H1 (cell line): ENCODE measurements at regions not wholly inside any gene's neighbourhood (a gene's known extent, or its start where the extent isn't known, plus 50 kb on each side); places are given as distances from the start of the nearest gene placed in this dataset.

Experiments used
- CTCF ChIA-PET: fragments of 300-600 bp; sonication (Branson Sonifier 250); formaldehyde crosslinking; loops from one replicate; lab custom pipeline; 2021; ENCODE audit not compliant: partially characterized antibody; lab: Charles Lee
- POLR2A ChIA-PET: fragments of 300-600 bp; sonication (Branson Sonifier 250); formaldehyde crosslinking; loops from one replicate; lab custom pipeline; 2021; ENCODE audit warnings: inconsistent platforms; ENCODE audit not compliant: partially characterized antibody; lab: Charles Lee
- DNase-seq, 2 experiments: peaks; one replicate each; pipeline versions ENCODE4 v3.0.0 to v3.0.0-alpha.2; 2010 to 2022; ENCODE audit warnings: low spot score in 2 of 2, low read depth in 1 of 2, mixed read lengths in 1 of 2
- FAIRE-seq: peaks from 2 replicates; lab custom pipeline; 2011; peaks lifted over from hg19 to GRCh38; lab: Jason Lieb, UNC
- H2AFZ ChIP-seq: 2 replicates; pipeline ENCODE4 v1.8.1; 2012; ENCODE audit warnings: low read length, inconsistent platforms
- H2AK5ac ChIP-seq: 2 replicates; pipeline ENCODE4 v1.6.1; 2013; ENCODE audit warnings: low read depth, low read length
- H2BK120ac ChIP-seq: replicated peaks from 2 replicates; pipeline ENCODE3; 2013; ENCODE audit warnings: low read depth, low read length, inconsistent platforms
- H2BK12ac ChIP-seq: 2 replicates; pipeline ENCODE4 v1.6.1; 2013; ENCODE audit warnings: low read depth, low read length
- H2BK15ac ChIP-seq: 2 replicates; pipeline ENCODE4 v1.6.1; 2013; ENCODE audit warnings: low read length
- H2BK20ac ChIP-seq: 2 replicates; pipeline ENCODE4 v1.6.1; 2013; ENCODE audit warnings: low read length
- H2BK5ac ChIP-seq: 2 replicates; pipeline ENCODE4 v1.6.1; 2013; ENCODE audit warnings: low read depth, low read length
- H3K14ac ChIP-seq: 2 replicates; pipeline ENCODE4 v1.6.1; 2013; ENCODE audit warnings: inconsistent platforms; ENCODE audit not compliant: insufficient read length
- H3K18ac ChIP-seq: 2 replicates; pipeline ENCODE4 v1.6.1; 2013; ENCODE audit warnings: low read length; ENCODE audit errors: extremely low read depth
- H3K23ac ChIP-seq: 2 replicates; pipeline ENCODE4 v1.6.1; 2013; ENCODE audit warnings: inconsistent platforms; ENCODE audit not compliant: insufficient read length
- H3K23me2 ChIP-seq: 2 replicates; pipeline ENCODE4 v1.6.1; 2013; ENCODE audit warnings: low read depth, low read length
- H3K27ac ChIP-seq: 2 replicates; pipeline ENCODE4 v1.6.1; 2011; ENCODE audit warnings: low read depth, low read length, inconsistent platforms
- H3K27me3 ChIP-seq, 4 experiments: replicated peaks in 1 of 4; 1 replicate in 1 of 4; 2 replicates in 3 of 4; pipeline versions ENCODE4 v1.6.1 to v1.8.1; 2011 to 2013; ENCODE audit warnings: low read length in 3 of 4, mild to moderate bottlenecking in 3 of 4, inconsistent platforms in 2 of 4, mixed read lengths in 2 of 4, moderate library complexity in 1 of 4; ENCODE audit not compliant: control insufficient read depth in 3 of 4, insufficient read depth in 3 of 4; ENCODE audit errors: extremely low read depth in 1 of 4
- H3K36me3 ChIP-seq, 4 experiments: 2 replicates each; pipeline versions ENCODE4 v1.6.1 to v1.8.1; 2011 to 2013; ENCODE audit warnings: mild to moderate bottlenecking in 4 of 4, low read length in 3 of 4, moderate library complexity in 2 of 4, control low read depth in 1 of 4, inconsistent platforms in 1 of 4; ENCODE audit not compliant: insufficient read depth in 4 of 4, control insufficient read depth in 2 of 4
- H3K4ac ChIP-seq: replicated peaks from 2 replicates; pipeline ENCODE3; 2013; ENCODE audit warnings: low read length, low read depth, mixed read lengths, inconsistent platforms; ENCODE audit not compliant: insufficient read length
- H3K4me1 ChIP-seq, 4 experiments: replicated peaks in 1 of 4; 1 replicate in 1 of 4; 2 replicates in 3 of 4; pipeline versions ENCODE4 v1.6.1 to v1.8.1; 2011 to 2013; ENCODE audit warnings: low read length in 3 of 4, inconsistent platforms in 2 of 4, mixed read lengths in 1 of 4; ENCODE audit not compliant: insufficient read depth in 4 of 4, control insufficient read depth in 3 of 4
- H3K4me2 ChIP-seq, 2 experiments: 2 replicates each; pipeline versions ENCODE4 v1.6.1 to v1.8.1; 2011 to 2013; ENCODE audit warnings: low read depth in 2 of 2, low read length in 2 of 2, control low read depth in 1 of 2, inconsistent platforms in 1 of 2, mild to moderate bottlenecking in 1 of 2; ENCODE audit not compliant: insufficient read depth in 1 of 2
- H3K4me3 ChIP-seq, 4 experiments: fragments of 200-600, 300-600 bp in 1 of 4; sonication (generic), shearing (Covaris generic), sonication (Bioruptor Twin) in 1 of 4; 2 replicates each; pipeline versions ENCODE4 v1.5.1 to v1.8.1; 2011 to 2016; ENCODE audit warnings: low read length in 4 of 4, low read depth in 3 of 4, control low read depth in 2 of 4, inconsistent platforms in 2 of 4, mild to moderate bottlenecking in 2 of 4, mixed read lengths in 1 of 4, moderate library complexity in 1 of 4; ENCODE audit not compliant: insufficient read depth in 2 of 4; ENCODE audit errors: extremely low read depth in 1 of 4
- H3K56ac ChIP-seq: replicated peaks from 2 replicates; pipeline ENCODE3; 2013; ENCODE audit warnings: low read depth, mild to moderate bottlenecking, mixed read lengths, low read length, inconsistent platforms; ENCODE audit not compliant: insufficient read length
- H3K79me1 ChIP-seq: 2 replicates; pipeline ENCODE4 v1.6.1; 2013; ENCODE audit warnings: low read depth, low read length, control low read depth
- H3K79me2 ChIP-seq, 2 experiments: 2 replicates each; pipeline versions ENCODE4 v1.6.1 to v1.8.1; 2012 to 2013; ENCODE audit warnings: low read length in 2 of 2, mild to moderate bottlenecking in 2 of 2, inconsistent platforms in 1 of 2; ENCODE audit not compliant: insufficient read depth in 2 of 2, control insufficient read depth in 1 of 2
- H3K9ac ChIP-seq, 4 experiments: replicated peaks in 1 of 4; 1 replicate in 1 of 4; 2 replicates in 3 of 4; pipeline versions ENCODE4 v1.6.1 to v1.8.1; 2011 to 2013; ENCODE audit warnings: low read depth in 3 of 4, low read length in 3 of 4, control low read depth in 2 of 4, mild to moderate bottlenecking in 2 of 4, moderate library complexity in 2 of 4, inconsistent platforms in 1 of 4; ENCODE audit errors: extremely low read depth in 1 of 4
- H3K9me3 ChIP-seq, 2 experiments: 2 replicates each; pipeline versions ENCODE4 v1.6.1 to v1.8.1; 2012 to 2013; ENCODE audit warnings: mild to moderate bottlenecking in 2 of 2, moderate library complexity in 2 of 2, control low read depth in 1 of 2, inconsistent platforms in 1 of 2, low read depth in 1 of 2, low read length in 1 of 2, mixed read lengths in 1 of 2; ENCODE audit not compliant: insufficient read depth in 2 of 2
- H4K20me1 ChIP-seq, 2 experiments: replicated peaks in 1 of 2; 2 replicates each; pipeline versions ENCODE3 to v1.8.1; 2011 to 2013; ENCODE audit warnings: inconsistent platforms in 2 of 2, low read length in 2 of 2, mild to moderate bottlenecking in 1 of 2; ENCODE audit not compliant: insufficient read depth in 2 of 2, control insufficient read depth in 1 of 2
- H4K5ac ChIP-seq: 2 replicates; pipeline ENCODE4 v1.6.1; 2013; ENCODE audit warnings: low read length, low read depth, mixed read lengths, inconsistent platforms; ENCODE audit not compliant: insufficient read length
- H4K8ac ChIP-seq: 2 replicates; pipeline ENCODE4 v1.8.0; 2013; ENCODE audit warnings: mild to moderate bottlenecking, moderate library complexity, low read length, inconsistent platforms; ENCODE audit not compliant: insufficient read depth; ENCODE audit errors: extremely low read depth
- H4K91ac ChIP-seq: replicated peaks from 2 replicates; pipeline ENCODE3; 2013; ENCODE audit warnings: low read length, mixed read lengths, inconsistent platforms; ENCODE audit not compliant: insufficient read length
- CBX5 ChIP-seq: fragments of 300-800, 300-1000 bp; sonication (generic); IDR thresholded peaks from 2 replicates; pipeline ENCODE4 v1.7.1; 2016; ENCODE audit warnings: antibody characterized with exemption, low read length, low read depth
- CBX8 ChIP-seq: fragments of 300-800, 300-1000 bp; sonication (generic); IDR thresholded peaks from 2 replicates; pipeline ENCODE4 v1.7.1; 2016; ENCODE audit warnings: low read depth, low read length, borderline replicate concordance
- GTF2F1 ChIP-seq: IDR thresholded peaks from 2 replicates; pipeline ENCODE4 v1.6.1; 2012; ENCODE audit warnings: low read depth, low read length, improper control_type of control experiment, borderline replicate concordance
- NANOG ChIP-seq: IDR thresholded peaks from 2 replicates; pipeline ENCODE4 v1.6.1; 2011; ENCODE audit warnings: low read length, low read depth, mild to moderate bottlenecking, inconsistent platforms; ENCODE audit not compliant: insufficient read depth, poor library complexity, severe bottlenecking
- SUZ12 ChIP-seq: fragments of 200-600 bp; sonication (generic); IDR thresholded peaks from 2 replicates; pipeline ENCODE4 v1.6.1; 2012; ENCODE audit warnings: mild to moderate bottlenecking, inconsistent platforms, low read length, moderate library complexity, mixed read lengths
- WGBS, 2 experiments: shearing (Covaris generic) in 1 of 2; methylation state at CpG; one replicate each; pipeline versions ENCODE4 v1.1.6 to v1.1.7; 2013 to 2015; ENCODE audit warnings: low lambda C conversion rate in 2 of 2, mixed read lengths in 2 of 2, inconsistent platforms in 1 of 2, low coverage in 1 of 2, missing lambda C conversion rate in 1 of 2; ENCODE audit not compliant: insufficient replicate concordance in 2 of 2, insufficient coverage in 1 of 2, insufficient read length in 1 of 2; ENCODE audit errors: extremely low coverage in 1 of 2, missing lambda C conversion rate in 1 of 2; 5-methylcytosine and 5-hydroxymethylcytosine counted together
- TF ChIP-seq, protein P1 (sequence below), 3 experiments: IDR thresholded peaks; 1 replicate in 2 of 3; 2 replicates in 1 of 3; pipeline versions ENCODE4 v1.5.1 to v1.6.1; 2011; ENCODE audit warnings: low read length in 3 of 3, mild to moderate bottlenecking in 3 of 3, inconsistent platforms in 2 of 3, low read depth in 1 of 3, moderate library complexity in 1 of 3; ENCODE audit not compliant: insufficient read depth in 1 of 3; ENCODE audit errors: control extremely low read depth in 1 of 3
- TF ChIP-seq, protein P2 (sequence below): IDR thresholded peaks from 2 replicates; pipeline ENCODE4 v1.6.1; 2012; ENCODE audit warnings: low read length, inconsistent platforms

DNA sequence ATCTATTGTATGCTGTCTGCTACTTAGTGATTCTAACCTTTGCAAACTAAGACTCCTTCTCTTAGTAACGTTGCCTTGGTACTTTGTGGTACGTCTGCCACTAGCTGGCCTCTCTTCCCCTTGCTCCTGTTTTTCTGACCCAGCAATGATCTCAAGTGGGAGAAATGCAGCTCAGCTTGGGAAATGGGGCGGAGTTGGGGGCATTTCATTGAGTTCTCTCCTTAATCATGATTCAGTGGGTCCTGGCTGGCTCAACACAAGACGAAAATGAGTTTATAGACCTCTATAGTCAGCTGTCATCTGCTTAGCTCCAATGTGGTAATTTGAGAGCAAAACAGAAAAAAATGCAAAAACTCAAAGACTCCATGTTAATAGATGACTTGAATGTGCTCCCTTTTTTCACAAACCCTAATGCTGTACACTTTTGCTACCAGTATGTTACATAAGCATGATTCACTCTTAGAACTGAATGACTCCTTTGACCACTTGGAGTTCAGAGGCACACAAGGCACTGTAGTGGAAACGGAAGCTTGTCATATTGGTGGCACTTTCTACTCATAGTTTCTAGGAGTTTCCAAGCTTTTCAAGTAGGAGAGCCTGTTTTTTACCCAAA, 55.3 kb upstream of the SOX4 start:
- POLR2A ChIA-PET: no interaction called here
- no peak for TF ChIP-seq CBX8
- TF ChIP-seq, protein P1, sequence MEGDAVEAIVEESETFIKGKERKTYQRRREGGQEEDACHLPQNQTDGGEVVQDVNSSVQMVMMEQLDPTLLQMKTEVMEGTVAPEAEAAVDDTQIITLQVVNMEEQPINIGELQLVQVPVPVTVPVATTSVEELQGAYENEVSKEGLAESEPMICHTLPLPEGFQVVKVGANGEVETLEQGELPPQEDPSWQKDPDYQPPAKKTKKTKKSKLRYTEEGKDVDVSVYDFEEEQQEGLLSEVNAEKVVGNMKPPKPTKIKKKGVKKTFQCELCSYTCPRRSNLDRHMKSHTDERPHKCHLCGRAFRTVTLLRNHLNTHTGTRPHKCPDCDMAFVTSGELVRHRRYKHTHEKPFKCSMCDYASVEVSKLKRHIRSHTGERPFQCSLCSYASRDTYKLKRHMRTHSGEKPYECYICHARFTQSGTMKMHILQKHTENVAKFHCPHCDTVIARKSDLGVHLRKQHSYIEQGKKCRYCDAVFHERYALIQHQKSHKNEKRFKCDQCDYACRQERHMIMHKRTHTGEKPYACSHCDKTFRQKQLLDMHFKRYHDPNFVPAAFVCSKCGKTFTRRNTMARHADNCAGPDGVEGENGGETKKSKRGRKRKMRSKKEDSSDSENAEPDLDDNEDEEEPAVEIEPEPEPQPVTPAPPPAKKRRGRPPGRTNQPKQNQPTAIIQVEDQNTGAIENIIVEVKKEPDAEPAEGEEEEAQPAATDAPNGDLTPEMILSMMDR (IDR thresholded peaks at IDR 0.05; ENCODE audit: control extremely low read depth in 1 of 3, insufficient read depth in 1 of 3, low read depth in 1 of 3, low read length in 3 of 3): no peak
- TF ChIP-seq GTF2F1: no peak
- no peak for TF ChIP-seq SUZ12
- TF ChIP-seq CBX5: no peak
- no peak for TF ChIP-seq NANOG
- TF ChIP-seq, protein P2, sequence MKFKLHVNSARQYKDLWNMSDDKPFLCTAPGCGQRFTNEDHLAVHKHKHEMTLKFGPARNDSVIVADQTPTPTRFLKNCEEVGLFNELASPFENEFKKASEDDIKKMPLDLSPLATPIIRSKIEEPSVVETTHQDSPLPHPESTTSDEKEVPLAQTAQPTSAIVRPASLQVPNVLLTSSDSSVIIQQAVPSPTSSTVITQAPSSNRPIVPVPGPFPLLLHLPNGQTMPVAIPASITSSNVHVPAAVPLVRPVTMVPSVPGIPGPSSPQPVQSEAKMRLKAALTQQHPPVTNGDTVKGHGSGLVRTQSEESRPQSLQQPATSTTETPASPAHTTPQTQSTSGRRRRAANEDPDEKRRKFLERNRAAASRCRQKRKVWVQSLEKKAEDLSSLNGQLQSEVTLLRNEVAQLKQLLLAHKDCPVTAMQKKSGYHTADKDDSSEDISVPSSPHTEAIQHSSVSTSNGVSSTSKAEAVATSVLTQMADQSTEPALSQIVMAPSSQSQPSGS: no peak

More for the DNA sequence above, 55.3 kb upstream of the SOX4 start:
- H3K4me3 ChIP-seq: no peak overlapping the region
- no peaks in the 10 kb centered on the region for H3K23me2 ChIP-seq
- no peak overlapping the region; the same call in 1 of the 2 replicates for H2AK5ac ChIP-seq
- no peak overlapping the region for H4K8ac ChIP-seq
- no peak overlapping the region for H4K5ac ChIP-seq
- no peaks in the 10 kb centered on the region for H3K27me3 ChIP-seq
- no peaks in the 10 kb centered on the region for H3K79me1 ChIP-seq
- no peak overlapping the region for H3K14ac ChIP-seq
- H3K4me2 ChIP-seq: no peak overlapping the region
- H3K9me3 ChIP-seq: no peaks in the 10 kb centered on the region
- no peaks in the 10 kb centered on the region for H3K79me2 ChIP-seq
- no peak overlapping the region for H3K27ac ChIP-seq
- no peak overlapping the region for H3K23ac ChIP-seq
- no peak overlapping the region for H2BK20ac ChIP-seq
- no peak overlapping the region for H3K9ac ChIP-seq
- H3K36me3 ChIP-seq: no peaks in the 10 kb centered on the region
- H3K4me1 ChIP-seq: no peaks in the 10 kb centered on the region; a peak in 1 of 7 replicates
- peak overlapping the region; percentile 39; the same call in 1 of the 2 replicates for H2AFZ ChIP-seq
- H2BK12ac ChIP-seq: no peak overlapping the region
- CTCF ChIA-PET: interaction anchor here (0.6 to 1.4 kb wide), 5 partner anchors 10 to 950 kb away, joined by 3 to 4 read pairs (median 3); no protein-coding TSS in a partner anchor
- H3K4ac ChIP-seq: no peak overlapping the region
- H3K56ac ChIP-seq: no peak overlapping the region
- DNase-seq (no peak), FAIRE-seq (no peak)
- 87% methylated on average over 5 of the region's 5 CpGs; no CpG with 5 or more reads in 1 of the 2 experiments for WGBS, 2 experiments
- H3K18ac ChIP-seq: 0 out of 2 replicates have a peak overlapping the region, but pooled peaks have one; percentile 4
- H2BK5ac ChIP-seq: no peak overlapping the region
- no peak overlapping the region for H2BK15ac ChIP-seq
- H4K91ac ChIP-seq: no peak overlapping the region
- H2BK120ac ChIP-seq: no peak overlapping the region
- no peaks in the 10 kb centered on the region for H4K20me1 ChIP-seq
